ENCODE measurements at regions not wholly inside any gene's neighbourhood (a gene's known extent, or its start where the extent isn't known, plus 50 kb on each side); places are given as distances from the start of the nearest gene placed in this dataset.

GRCh38 chr1:62989497-62989896 is 205.6 kb downstream of the ATG4C start:
- no peak for TF ChIP-seq EZH2 (IDR thresholded peaks at IDR 0.05; ENCODE audit: borderline replicate concordance, insufficient read depth, low read depth, low read length, poor library complexity, severe bottlenecking)
- no peak for TF ChIP-seq CTCF (IDR thresholded peaks at IDR 0.05)

Measured in B cell (primary cell).